ENCODE measurements at regions not wholly inside any gene's neighbourhood (a gene's known extent, or its start where the extent isn't known, plus 50 kb on each side); places are given as distances from the start of the nearest gene placed in this dataset.

GRCh38 chr3:167909952-167910351 is 174.4 kb downstream of the SERPINI1 start:
- DNase-seq = no peak
- H3K9me3 ChIP-seq = no peaks in the 10 kb centered on the region
- 83 to 88% methylated on average over 6 of the region's 6 CpGs for WGBS, 2 donors
- H3K27me3 ChIP-seq = no peaks in the 10 kb centered on the region
- H3K36me3 ChIP-seq = no peaks in the 10 kb centered on the region
- intact Hi-C loops (cut with DNase I) = no loop called here
- TF ChIP-seq, protein P1, sequence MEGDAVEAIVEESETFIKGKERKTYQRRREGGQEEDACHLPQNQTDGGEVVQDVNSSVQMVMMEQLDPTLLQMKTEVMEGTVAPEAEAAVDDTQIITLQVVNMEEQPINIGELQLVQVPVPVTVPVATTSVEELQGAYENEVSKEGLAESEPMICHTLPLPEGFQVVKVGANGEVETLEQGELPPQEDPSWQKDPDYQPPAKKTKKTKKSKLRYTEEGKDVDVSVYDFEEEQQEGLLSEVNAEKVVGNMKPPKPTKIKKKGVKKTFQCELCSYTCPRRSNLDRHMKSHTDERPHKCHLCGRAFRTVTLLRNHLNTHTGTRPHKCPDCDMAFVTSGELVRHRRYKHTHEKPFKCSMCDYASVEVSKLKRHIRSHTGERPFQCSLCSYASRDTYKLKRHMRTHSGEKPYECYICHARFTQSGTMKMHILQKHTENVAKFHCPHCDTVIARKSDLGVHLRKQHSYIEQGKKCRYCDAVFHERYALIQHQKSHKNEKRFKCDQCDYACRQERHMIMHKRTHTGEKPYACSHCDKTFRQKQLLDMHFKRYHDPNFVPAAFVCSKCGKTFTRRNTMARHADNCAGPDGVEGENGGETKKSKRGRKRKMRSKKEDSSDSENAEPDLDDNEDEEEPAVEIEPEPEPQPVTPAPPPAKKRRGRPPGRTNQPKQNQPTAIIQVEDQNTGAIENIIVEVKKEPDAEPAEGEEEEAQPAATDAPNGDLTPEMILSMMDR (IDR thresholded peaks at IDR 0.05) = no peak
- no peak for TF ChIP-seq POLR2A (IDR thresholded peaks at IDR 0.05)
- no peak overlapping the region for H3K27ac ChIP-seq
- no peaks in the 10 kb centered on the region for H3K4me1 ChIP-seq
- H3K4me3 ChIP-seq = no peak overlapping the region

- Histone ChIP-seq H3K27me3 (no peaks in the 10 kb centered on the region), H3K9me3 (no peaks in the 10 kb centered on the region), H3K4me1 (no peaks in the 10 kb centered on the region), H3K36me3 (no peaks in the 10 kb centered on the region), H3K4me3 (no peak overlapping the region), H3K27ac (no peak overlapping the region)
- DNase-seq = no peak
- no peak for TF ChIP-seq POLR2A (IDR thresholded peaks at IDR 0.05)
- TF ChIP-seq, protein P1 (IDR thresholded peaks at IDR 0.05) = no peak
- intact Hi-C loops (cut with DNase I) = no loop called here
- WGBS, 2 donors = 38 to 63% methylated on average over 1 of the region's 1 CpG
Observed at GRCh38 chr3:167909504-167909896, 174.0 kb downstream of the SERPINI1 start.

DNA sequence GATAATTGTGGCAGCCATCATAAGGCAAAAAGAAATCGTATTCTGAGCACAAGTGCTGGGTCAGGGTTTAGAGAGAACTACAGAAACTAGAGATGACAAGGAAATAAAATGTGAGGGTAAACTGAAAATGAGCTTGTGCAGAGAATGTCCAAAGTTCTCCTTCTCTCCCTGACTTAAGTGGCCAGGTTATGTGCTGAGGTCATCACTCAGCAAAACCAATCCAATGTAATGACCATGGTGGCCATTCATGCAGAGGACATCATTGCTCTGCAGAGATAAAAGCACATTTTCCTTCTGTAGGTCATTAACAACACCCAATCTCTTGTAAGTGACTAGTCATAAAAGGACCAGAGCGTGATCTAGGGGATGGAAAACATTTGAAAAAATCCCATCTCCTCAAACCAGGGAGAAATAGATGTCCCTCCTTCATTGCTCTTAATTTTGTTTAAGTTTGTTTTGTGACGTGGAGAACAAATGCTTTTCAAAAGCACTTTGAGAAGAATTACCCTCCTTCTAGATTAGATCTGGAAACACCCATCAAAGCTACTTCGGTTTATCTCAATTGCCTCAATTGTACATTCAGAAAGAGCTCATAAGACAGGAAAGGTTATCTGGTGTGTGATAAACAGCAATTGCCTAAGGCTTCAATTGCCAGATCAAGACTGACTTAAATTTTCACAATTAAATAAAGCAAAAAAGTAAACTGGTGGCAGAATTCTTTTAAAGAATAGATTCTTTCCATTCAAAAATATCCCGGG is 173.4 kb downstream of the SERPINI1 start:
- H3K27ac ChIP-seq = no peak overlapping the region
- TF ChIP-seq POLR2A (IDR thresholded peaks at IDR 0.05) = no peak
- TF ChIP-seq, protein P1 (IDR thresholded peaks at IDR 0.05) = no peak
- H3K4me1 ChIP-seq = no peaks in the 10 kb centered on the region
- no peaks in the 10 kb centered on the region for H3K27me3 ChIP-seq
- WGBS, 2 donors = 61 to 81% methylated on average over 5 of the region's 5 CpGs
- H3K4me3 ChIP-seq = no peak overlapping the region
- H3K36me3 ChIP-seq = no peaks in the 10 kb centered on the region
- DNase-seq = no peak
- intact Hi-C loops (cut with DNase I) = no loop called here
- no peaks in the 10 kb centered on the region for H3K9me3 ChIP-seq

DNA sequence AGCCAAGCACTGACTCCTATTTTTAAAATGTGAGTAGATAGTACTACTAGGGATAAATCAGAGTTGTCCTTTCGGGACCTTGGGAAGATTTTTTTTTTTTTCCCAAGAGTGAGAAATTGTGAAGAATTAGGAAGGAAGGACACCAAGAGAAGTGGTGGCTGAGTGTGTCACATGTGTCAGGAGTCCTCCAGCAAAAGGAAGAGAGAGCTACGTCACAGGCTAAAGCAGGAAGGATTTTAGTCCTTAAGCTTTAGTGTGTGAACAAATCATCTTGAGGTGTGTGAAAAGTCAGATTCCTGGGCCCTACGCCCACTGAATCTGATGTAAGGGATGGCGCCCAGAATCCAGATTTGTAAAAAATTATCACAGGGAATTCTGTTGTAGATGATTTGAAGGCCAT is 172.7 kb downstream of the SERPINI1 start:
- no peak for DNase-seq
- 81 to 86% methylated on average over 4 of the region's 4 CpGs for WGBS, 2 donors
- no peaks in the 10 kb centered on the region for H3K9me3 ChIP-seq
- TF ChIP-seq, protein P1 (IDR thresholded peaks at IDR 0.05) = no peak
- no peak for TF ChIP-seq POLR2A (IDR thresholded peaks at IDR 0.05)
- no peaks in the 10 kb centered on the region for H3K4me1 ChIP-seq
- no peak overlapping the region for H3K4me3 ChIP-seq
- no peaks in the 10 kb centered on the region for H3K36me3 ChIP-seq
- no peaks in the 10 kb centered on the region for H3K27me3 ChIP-seq
- intact Hi-C loops (cut with DNase I) = no loop called here
- no peak overlapping the region for H3K27ac ChIP-seq

DNA sequence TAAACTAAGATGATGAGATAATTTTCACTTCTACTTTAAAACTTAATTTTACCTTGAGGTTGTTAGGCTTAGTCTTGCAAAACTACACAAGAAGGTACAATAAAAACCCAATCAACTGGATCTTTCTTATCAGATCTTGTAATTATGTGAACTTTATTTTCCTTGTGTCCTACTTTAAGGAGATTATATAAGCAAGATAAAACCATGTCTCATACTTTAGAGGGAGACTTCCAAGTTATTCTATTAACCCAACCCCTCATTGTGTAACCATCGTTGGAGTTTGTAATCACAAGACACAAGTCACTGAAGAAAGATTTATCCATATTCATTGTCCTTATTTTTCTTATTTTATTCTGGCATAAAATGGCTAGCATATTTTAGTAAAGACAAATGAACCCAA is 165.6 kb downstream of the SERPINI1 start:
- Histone ChIP-seq H3K27me3 (no peaks in the 10 kb centered on the region), H3K27ac (no peak overlapping the region), H3K36me3 (no peaks in the 10 kb centered on the region), H3K4me1 (no peaks in the 10 kb centered on the region), H3K9me3 (no peaks in the 10 kb centered on the region), H3K4me3 (no peak overlapping the region)
- DNase-seq = no peak
- WGBS, 2 donors = 31 to 35% methylated on average over 1 of the region's 1 CpG
- no peak for TF ChIP-seq POLR2A (IDR thresholded peaks at IDR 0.05)
- TF ChIP-seq, protein P1 (IDR thresholded peaks at IDR 0.05) = no peak
- intact Hi-C loops (cut with DNase I) = no loop called here
